SK-N-SH (cell line): ENCODE measurements at regions not wholly inside any gene's neighbourhood (a gene's known extent, or its start where the extent isn't known, plus 50 kb on each side); places are given as distances from the start of the nearest gene placed in this dataset.

ENCODE experiments used
- CTCF ChIA-PET: fragments of 300-600, 350-600 bp; formaldehyde crosslinking; extraction: SDS; loops from one replicate; lab custom pipeline; 2021; lab: Yijun Ruan, JAX
- POLR2A ChIA-PET: fragments of 350-600 bp; sonication (Branson Sonifier 250); formaldehyde crosslinking; extraction: SDS; loops from one replicate; lab custom pipeline; 2020; ENCODE audit warnings: antibody characterized with exemption, inconsistent platforms; lab: Yijun Ruan, JAX
- DNase-seq: peaks from one replicate; pipeline ENCODE4 v3.0.0; 2012
- H2AFZ ChIP-seq: fragments of 200-600 bp; sonication (generic); 2 replicates; pipeline ENCODE4 v1.8.1; 2016; ENCODE audit warnings: antibody characterized with exemption, mild to moderate bottlenecking, low read depth
- H3F3A ChIP-seq: fragments of 200-600 bp; sonication (generic); replicated peaks from 2 replicates; pipeline ENCODE3; 2016; ENCODE audit warnings: antibody characterized with exemption, mild to moderate bottlenecking; ENCODE audit not compliant: insufficient read depth
- H3K27ac ChIP-seq, 2 experiments: fragments of 200-500 bp in 1 of 2; fragments of 200-600 bp in 1 of 2; sonication (Bioruptor generic) in 1 of 2; sonication (generic), shearing (Covaris generic) in 1 of 2; 2 replicates each; pipeline versions ENCODE4 v1.5.1 to v1.6.1; 2014 to 2016; ENCODE audit warnings: low read depth in 2 of 2, inconsistent platforms in 1 of 2, low read length in 1 of 2, mild to moderate bottlenecking in 1 of 2, mixed read lengths in 1 of 2
- H3K27me3 ChIP-seq: fragments of 200-600 bp; sonication (generic), shearing (Covaris generic); 2 replicates; pipeline ENCODE4 v1.6.1; 2016; ENCODE audit warnings: mixed run types; ENCODE audit not compliant: insufficient read depth
- H3K36me3 ChIP-seq, 2 experiments: fragments of 200-500 bp in 1 of 2; fragments of 200-600 bp in 1 of 2; sonication (Bioruptor generic) in 1 of 2; sonication (generic) in 1 of 2; replicated peaks in 1 of 2; 2 replicates each; pipeline versions ENCODE3 to v1.5.1; 2014 to 2016; ENCODE audit warnings: low read length in 1 of 2, mild to moderate bottlenecking in 1 of 2; ENCODE audit not compliant: insufficient read depth in 2 of 2, control insufficient read depth in 1 of 2
- H3K4me1 ChIP-seq, 2 experiments: fragments of 200-500 bp in 1 of 2; fragments of 200-600 bp in 1 of 2; sonication (Bioruptor generic) in 1 of 2; sonication (generic), shearing (Covaris generic) in 1 of 2; 2 replicates each; pipeline versions ENCODE4 v1.5.1 to v1.6.1; 2014 to 2016; ENCODE audit warnings: low read depth in 1 of 2, low read length in 1 of 2, mixed run types in 1 of 2; ENCODE audit not compliant: insufficient read depth in 2 of 2, control insufficient read depth in 1 of 2
- H3K4me2 ChIP-seq: fragments of 200-600 bp; sonication (generic), shearing (Covaris generic); 2 replicates; pipeline ENCODE4 v1.6.1; 2017; ENCODE audit warnings: mixed run types
- H3K4me3 ChIP-seq, 2 experiments: fragments of 200-500 bp in 1 of 2; fragments of 200-600 bp in 1 of 2; sonication (Bioruptor generic) in 1 of 2; sonication (generic), shearing (Covaris generic) in 1 of 2; 2 replicates each; pipeline versions ENCODE4 v1.5.1 to v1.8.1; 2014 to 2016; ENCODE audit warnings: low read depth in 2 of 2, inconsistent platforms in 1 of 2, low read length in 1 of 2, mild to moderate bottlenecking in 1 of 2, mixed read lengths in 1 of 2, moderate library complexity in 1 of 2
- H3K79me2 ChIP-seq: fragments of 200-600 bp; sonication (generic); 2 replicates; pipeline ENCODE4 v1.8.1; 2017; ENCODE audit warnings: mild to moderate bottlenecking; ENCODE audit not compliant: insufficient read depth
- H3K9ac ChIP-seq: fragments of 200-600 bp; sonication (generic); 2 replicates; pipeline ENCODE4 v1.6.1; 2017; ENCODE audit warnings: mixed run types
- H3K9me2 ChIP-seq: fragments of 200-600 bp; sonication (generic); 2 replicates; pipeline ENCODE4 v1.6.1; 2017; ENCODE audit warnings: mixed run types
- H3K9me3 ChIP-seq: fragments of 200-600 bp; sonication (generic); 2 replicates; pipeline ENCODE4 v1.6.1; 2017; ENCODE audit warnings: mixed run types, mild to moderate bottlenecking, moderate library complexity
- H4K20me1 ChIP-seq: fragments of 200-600 bp; sonication (generic); 2 replicates; pipeline ENCODE4 v1.6.1; 2017; ENCODE audit warnings: mild to moderate bottlenecking, mixed run types; ENCODE audit not compliant: insufficient read depth
- CHD2 ChIP-seq: fragments of 150-350 bp; IDR thresholded peaks from 2 replicates; pipeline ENCODE4 v1.6.1; 2018; ENCODE audit warnings: low read length; ENCODE audit not compliant: partially characterized antibody
- ELF1 ChIP-seq: IDR thresholded peaks from 2 replicates; pipeline ENCODE4 v1.4.0; 2012
- EP300 ChIP-seq, 2 experiments: IDR thresholded peaks; 2 replicates each; pipeline versions ENCODE4 v1.4.0 to v1.6.1; 2012; ENCODE audit warnings: borderline replicate concordance in 1 of 2, low read depth in 1 of 2, low read length in 1 of 2
- FOXM1 ChIP-seq: IDR thresholded peaks from 2 replicates; pipeline ENCODE4 v1.4.0; 2012; ENCODE audit warnings: low read depth, mild to moderate bottlenecking
- NFIC ChIP-seq: IDR thresholded peaks from 2 replicates; pipeline ENCODE4 v1.4.0; 2012; ENCODE audit warnings: borderline replicate concordance
- NRF1 ChIP-seq: IDR thresholded peaks from 2 replicates; pipeline ENCODE4 v1.6.1; 2012; ENCODE audit warnings: low read depth, mild to moderate bottlenecking, low read length
- POLR2AphosphoS5 ChIP-seq: IDR thresholded peaks from 2 replicates; pipeline ENCODE4 v1.6.1; 2012; ENCODE audit warnings: low read depth, low read length
- REST ChIP-seq: IDR thresholded peaks from 2 replicates; pipeline ENCODE4 v1.6.1; 2012; ENCODE audit warnings: mild to moderate bottlenecking, low read depth, low read length, moderate library complexity
- RFX5 ChIP-seq: IDR thresholded peaks from 2 replicates; pipeline ENCODE4 v1.6.1; 2012; ENCODE audit warnings: mild to moderate bottlenecking, improper control_type of control experiment, low read length
- SIN3A ChIP-seq: IDR thresholded peaks from 2 replicates; pipeline ENCODE4 v1.6.1; 2012; ENCODE audit warnings: low read depth, mild to moderate bottlenecking, low read length, moderate library complexity, borderline replicate concordance
- TEAD4 ChIP-seq: IDR thresholded peaks from 2 replicates; pipeline ENCODE4 v1.4.0; 2012; ENCODE audit warnings: mild to moderate bottlenecking, borderline replicate concordance; ENCODE audit not compliant: insufficient read depth
- WGBS: methylation state at CpG from one replicate; pipeline ENCODE4 v1.1.6; 2017; ENCODE audit warnings: low lambda C conversion rate; 5-methylcytosine and 5-hydroxymethylcytosine counted together
- TF ChIP-seq, protein P1 (sequence below): IDR thresholded peaks from 2 replicates; pipeline ENCODE4 v1.4.0; 2012; ENCODE audit warnings: low read depth

- Histone ChIP-seq H3K36me3 (no peaks in the 10 kb centered on the region), H3K27me3 (no peaks in the 10 kb centered on the region), H3K79me2 (no peaks in the 10 kb centered on the region), H3K9me3 (no peaks in the 10 kb centered on the region), H3K9me2 (no peaks in the 10 kb centered on the region), H3K27ac (no peak overlapping the region), H3K9ac (no peak overlapping the region), H3K4me3 (no peak overlapping the region), H2AFZ (no peak overlapping the region), H4K20me1 (no peaks in the 10 kb centered on the region), H3F3A (no peaks in the 10 kb centered on the region), H3K4me2 (no peak overlapping the region), H3K4me1 (peaks cover 0 to 5% of the 10 kb centered on the region in 2 experiments; a peak in 2 of 4 replicates)
- DNase-seq, result no peak
- TF ChIP-seq NRF1 (no peak), POLR2AphosphoS5 (no peak), FOXM1 (no peak), ELF1 (no peak), SIN3A (no peak), RFX5 (no peak), NFIC (no peak), CHD2 (no peak)
- TF ChIP-seq, protein P1, sequence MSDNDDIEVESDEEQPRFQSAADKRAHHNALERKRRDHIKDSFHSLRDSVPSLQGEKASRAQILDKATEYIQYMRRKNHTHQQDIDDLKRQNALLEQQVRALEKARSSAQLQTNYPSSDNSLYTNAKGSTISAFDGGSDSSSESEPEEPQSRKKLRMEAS, result no peak
- CTCF ChIA-PET, result interaction anchor here (1.3 kb wide), 1 partner anchor 11 kb away, joined by 8 read pairs; no protein-coding TSS in a partner anchor
- POLR2A ChIA-PET, result no interaction called here
- WGBS, result 58% methylated on average over 4 of the region's 4 CpGs
Measured at GRCh38 chr2:40639320-40639719, 187.4 kb upstream of the SLC8A1 start.

- POLR2A ChIA-PET, result no interaction called here
- CTCF ChIA-PET, result interaction anchor here (0.6 kb wide), 1 partner anchor 103 kb away, joined by 3 read pairs; no protein-coding TSS in a partner anchor
Measured at GRCh38 chr2:40642237-40642636, 190.3 kb upstream of the SLC8A1 start.

GRCh38 chr2:40642726-40643125 is 190.8 kb upstream of the SLC8A1 start:
- Histone ChIP-seq H3F3A (no peaks in the 10 kb centered on the region), H4K20me1 (no peaks in the 10 kb centered on the region), H3K4me2 (no peak overlapping the region), H3K36me3 (no peaks in the 10 kb centered on the region), H3K79me2 (no peaks in the 10 kb centered on the region), H3K9me2 (no peaks in the 10 kb centered on the region), H3K27ac (no peak overlapping the region), H2AFZ (no peak overlapping the region), H3K9me3 (no peaks in the 10 kb centered on the region), H3K4me3 (no peak overlapping the region), H3K9ac (no peak overlapping the region), H3K27me3 (no peaks in the 10 kb centered on the region), H3K4me1 (peaks cover 0 to 5% of the 10 kb centered on the region in 2 experiments; a peak in 2 of 4 replicates)
- ChIA-PET POLR2A (no interaction called here), CTCF (interaction anchor here (0.5 to 0.6 kb wide), 2 partner anchors 22 to 103 kb away, joined by 3 read pairs; no protein-coding TSS in a partner anchor)
- 47% methylated on average over 2 of the region's 2 CpGs for WGBS
- TF ChIP-seq ELF1 (no peak), REST (no peak)
- DNase-seq, result no peak

More at GRCh38 chr2:40642237-40642636, 190.3 kb upstream of the SLC8A1 start:
- Histone ChIP-seq H3K36me3 (no peaks in the 10 kb centered on the region), H4K20me1 (no peaks in the 10 kb centered on the region), H2AFZ (no peak overlapping the region), H3K27me3 (no peaks in the 10 kb centered on the region), H3K27ac (no peak overlapping the region), H3F3A (no peaks in the 10 kb centered on the region), H3K4me3 (no peak overlapping the region), H3K4me1 (peaks cover 0 to 5% of the 10 kb centered on the region in 2 experiments; a peak in 2 of 4 replicates), H3K4me2 (no peak overlapping the region), H3K79me2 (no peaks in the 10 kb centered on the region), H3K9me2 (no peaks in the 10 kb centered on the region), H3K9ac (no peak overlapping the region), H3K9me3 (no peaks in the 10 kb centered on the region)
- no peak for DNase-seq
- 6% methylated on average over 1 of the region's 1 CpG for WGBS
- no peak for TF ChIP-seq TEAD4
- peak in 1 of 2 experiments; percentile 30; a peak in 1 of 4 replicates for TF ChIP-seq EP300 (IDR thresholded peaks at IDR 0.05; ENCODE audit: borderline replicate concordance in 1 of 2, low read depth in 1 of 2, low read length in 1 of 2)
- TF ChIP-seq CHD2, result peak; percentile 14
